Left cardiac atrium (tissue), 4 donors: ENCODE measurements at regions not wholly inside any gene's neighbourhood (a gene's known extent, or its start where the extent isn't known, plus 50 kb on each side); places are given as distances from the start of the nearest gene placed in this dataset.

Experiments used
- ATAC-seq, 2 donors: fragments of 200-7000 bp; cut with Tn5 transposase; one replicate each; pipeline ENCODE4 v1.9.1; 2020; ENCODE audit warnings: mild to moderate bottlenecking in 2 of 2, moderate library complexity in 2 of 2
- DNase-seq: peaks from one replicate; pipeline ENCODE4 v3.0.0-alpha.2; 2020
- intact Hi-C, 2 donors: fragments of 100-400 bp; cut with DNase I; formaldehyde crosslinking; loops; one replicate each; pipeline versions ENCODE4 v1.14.1 to v1.15.1; 2022 to 2023
- donor health status: DM: no; HTN: yes; CAD: no.
- donor health status: DM: no; HTN: yes; CAD: no; lungs with severe emphysema.
- donor health status: DM: yes; HTN: yes; CAD: no.
- donor health status: Dilated cardiomyopathy.

DNA sequence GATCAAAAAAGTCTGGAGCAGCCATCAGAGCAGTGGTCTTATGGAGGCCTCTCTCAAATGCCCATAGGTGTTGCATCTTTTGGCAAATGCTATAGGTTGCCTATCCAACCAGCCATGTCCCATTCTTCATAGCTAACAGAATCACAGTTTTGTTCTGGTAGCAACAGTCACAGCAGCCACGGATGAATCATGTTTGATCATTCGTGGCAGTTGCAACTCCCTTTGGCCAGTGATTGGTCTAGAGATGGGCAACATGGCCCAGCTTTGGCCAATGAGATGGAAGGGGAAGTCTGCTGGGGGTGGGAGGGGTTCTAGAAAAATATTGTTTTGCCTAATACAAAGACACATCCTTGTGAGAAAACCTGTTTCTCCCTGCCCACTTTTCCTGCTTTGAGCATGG is 50.3 kb upstream of the PPP2R3A start:
- DNase-seq = no peak
- intact Hi-C loops = loop anchor here in 1 of 2 donors (5.0 kb wide), 1 partner anchor 122 kb away; no protein-coding TSS in a partner anchor
- no peak for ATAC-seq
